Panc1 (cell line): ENCODE measurements at regions not wholly inside any gene's neighbourhood (a gene's known extent, or its start where the extent isn't known, plus 50 kb on each side); places are given as distances from the start of the nearest gene placed in this dataset.

Experiments
- POLR2AphosphoS5 ChIP-seq: IDR thresholded peaks from 2 replicates; pipeline ENCODE4 v1.6.1; 2012; ENCODE audit warnings: mild to moderate bottlenecking, low read depth, low read length, moderate library complexity
- SIN3A ChIP-seq: IDR thresholded peaks from 2 replicates; pipeline ENCODE4 v1.6.1; 2012; ENCODE audit warnings: low read depth, mild to moderate bottlenecking, low read length, moderate library complexity, borderline replicate concordance; ENCODE audit not compliant: insufficient read depth
- TCF7L2 ChIP-seq: IDR thresholded peaks from 2 replicates; pipeline ENCODE4 v1.6.1; 2011; ENCODE audit warnings: mild to moderate bottlenecking, low read depth, low read length, inconsistent platforms
- TF ChIP-seq, protein P1 (sequence below): fragments of 450-650 bp; IDR thresholded peaks from 2 replicates; pipeline ENCODE4 v1.5.1; 2017; ENCODE audit warnings: mild to moderate bottlenecking
- TF ChIP-seq, protein P2 (sequence below), 2 experiments: IDR thresholded peaks; 2 replicates each; pipeline ENCODE4 v1.6.1; 2011 to 2012; ENCODE audit warnings: low read depth in 2 of 2, control low read depth in 1 of 2, low read length in 1 of 2, mild to moderate bottlenecking in 1 of 2, moderate library complexity in 1 of 2; ENCODE audit not compliant: insufficient read depth in 1 of 2

DNA sequence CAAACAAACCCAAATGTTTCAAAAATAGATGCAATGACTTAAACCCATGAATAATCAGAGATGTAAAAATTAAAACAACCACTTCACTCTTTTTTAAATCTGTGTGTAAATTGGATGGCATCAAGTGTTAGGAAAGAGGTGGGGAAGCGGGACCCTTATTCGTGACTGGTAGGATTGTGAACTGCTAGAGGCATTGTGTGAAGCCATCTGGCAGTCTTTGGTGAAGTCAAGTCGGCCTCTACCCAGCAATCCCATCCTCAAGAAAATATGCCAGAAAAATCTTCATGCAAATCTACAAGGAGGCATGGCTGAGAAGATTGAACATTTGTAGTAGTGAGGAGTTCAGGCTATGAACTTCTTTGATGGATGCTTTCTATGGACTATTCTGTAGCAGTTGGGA, 114.6 kb upstream of the C11orf87 start:
- TF ChIP-seq, protein P1, sequence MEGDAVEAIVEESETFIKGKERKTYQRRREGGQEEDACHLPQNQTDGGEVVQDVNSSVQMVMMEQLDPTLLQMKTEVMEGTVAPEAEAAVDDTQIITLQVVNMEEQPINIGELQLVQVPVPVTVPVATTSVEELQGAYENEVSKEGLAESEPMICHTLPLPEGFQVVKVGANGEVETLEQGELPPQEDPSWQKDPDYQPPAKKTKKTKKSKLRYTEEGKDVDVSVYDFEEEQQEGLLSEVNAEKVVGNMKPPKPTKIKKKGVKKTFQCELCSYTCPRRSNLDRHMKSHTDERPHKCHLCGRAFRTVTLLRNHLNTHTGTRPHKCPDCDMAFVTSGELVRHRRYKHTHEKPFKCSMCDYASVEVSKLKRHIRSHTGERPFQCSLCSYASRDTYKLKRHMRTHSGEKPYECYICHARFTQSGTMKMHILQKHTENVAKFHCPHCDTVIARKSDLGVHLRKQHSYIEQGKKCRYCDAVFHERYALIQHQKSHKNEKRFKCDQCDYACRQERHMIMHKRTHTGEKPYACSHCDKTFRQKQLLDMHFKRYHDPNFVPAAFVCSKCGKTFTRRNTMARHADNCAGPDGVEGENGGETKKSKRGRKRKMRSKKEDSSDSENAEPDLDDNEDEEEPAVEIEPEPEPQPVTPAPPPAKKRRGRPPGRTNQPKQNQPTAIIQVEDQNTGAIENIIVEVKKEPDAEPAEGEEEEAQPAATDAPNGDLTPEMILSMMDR: no peak
- TF ChIP-seq POLR2AphosphoS5 (no peak), SIN3A (no peak), TCF7L2 (no peak)
- TF ChIP-seq, protein P2, sequence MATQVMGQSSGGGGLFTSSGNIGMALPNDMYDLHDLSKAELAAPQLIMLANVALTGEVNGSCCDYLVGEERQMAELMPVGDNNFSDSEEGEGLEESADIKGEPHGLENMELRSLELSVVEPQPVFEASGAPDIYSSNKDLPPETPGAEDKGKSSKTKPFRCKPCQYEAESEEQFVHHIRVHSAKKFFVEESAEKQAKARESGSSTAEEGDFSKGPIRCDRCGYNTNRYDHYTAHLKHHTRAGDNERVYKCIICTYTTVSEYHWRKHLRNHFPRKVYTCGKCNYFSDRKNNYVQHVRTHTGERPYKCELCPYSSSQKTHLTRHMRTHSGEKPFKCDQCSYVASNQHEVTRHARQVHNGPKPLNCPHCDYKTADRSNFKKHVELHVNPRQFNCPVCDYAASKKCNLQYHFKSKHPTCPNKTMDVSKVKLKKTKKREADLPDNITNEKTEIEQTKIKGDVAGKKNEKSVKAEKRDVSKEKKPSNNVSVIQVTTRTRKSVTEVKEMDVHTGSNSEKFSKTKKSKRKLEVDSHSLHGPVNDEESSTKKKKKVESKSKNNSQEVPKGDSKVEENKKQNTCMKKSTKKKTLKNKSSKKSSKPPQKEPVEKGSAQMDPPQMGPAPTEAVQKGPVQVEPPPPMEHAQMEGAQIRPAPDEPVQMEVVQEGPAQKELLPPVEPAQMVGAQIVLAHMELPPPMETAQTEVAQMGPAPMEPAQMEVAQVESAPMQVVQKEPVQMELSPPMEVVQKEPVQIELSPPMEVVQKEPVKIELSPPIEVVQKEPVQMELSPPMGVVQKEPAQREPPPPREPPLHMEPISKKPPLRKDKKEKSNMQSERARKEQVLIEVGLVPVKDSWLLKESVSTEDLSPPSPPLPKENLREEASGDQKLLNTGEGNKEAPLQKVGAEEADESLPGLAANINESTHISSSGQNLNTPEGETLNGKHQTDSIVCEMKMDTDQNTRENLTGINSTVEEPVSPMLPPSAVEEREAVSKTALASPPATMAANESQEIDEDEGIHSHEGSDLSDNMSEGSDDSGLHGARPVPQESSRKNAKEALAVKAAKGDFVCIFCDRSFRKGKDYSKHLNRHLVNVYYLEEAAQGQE (IDR thresholded peaks at IDR 0.05; ENCODE audit: insufficient read depth in 1 of 2, low read depth in 2 of 2, low read length in 1 of 2): no peak
